OCI-LY3 (cell line): ENCODE measurements at regions not wholly inside any gene's neighbourhood (a gene's known extent, or its start where the extent isn't known, plus 50 kb on each side); places are given as distances from the start of the nearest gene placed in this dataset.

Experiments used
- H2AFZ ChIP-seq: fragments of 200-600, 300-600 bp; shearing (Covaris generic); 2 replicates; pipeline ENCODE4 v1.6.0; 2014; ENCODE audit warnings: antibody characterized with exemption, low read depth, low read length
- H3K27ac ChIP-seq: fragments of 200-600, 300-600 bp; sonication (generic); 2 replicates; pipeline ENCODE4 v1.5.1; 2014; ENCODE audit warnings: mild to moderate bottlenecking, low read length, moderate library complexity, mixed read lengths
- H3K27me3 ChIP-seq: fragments of 200-600, 300-600 bp; sonication (generic); 2 replicates; pipeline ENCODE4 v1.6.1; 2014; ENCODE audit warnings: low read depth, low read length, mixed read lengths
- H3K36me3 ChIP-seq: fragments of 200-600, 300-600 bp; sonication (generic); replicated peaks from 2 replicates; pipeline ENCODE3; 2014; ENCODE audit warnings: low read depth, low read length, mixed read lengths
- H3K4me1 ChIP-seq: fragments of 300-600, 200-600 bp; sonication (generic); 2 replicates; pipeline ENCODE4 v1.6.1; 2014; ENCODE audit warnings: low read length, mixed read lengths
- H3K4me2 ChIP-seq: fragments of 200-600, 300-600 bp; sonication (generic); 2 replicates; pipeline ENCODE4 v1.6.1; 2014; ENCODE audit warnings: low read length, mixed read lengths
- H3K4me3 ChIP-seq: fragments of 300-600, 200-600 bp; sonication (generic); 2 replicates; pipeline ENCODE4 v1.5.1; 2014; ENCODE audit warnings: antibody characterized with exemption, mild to moderate bottlenecking, low read length, moderate library complexity
- H3K79me2 ChIP-seq: fragments of 300-600, 200-600 bp; shearing (Covaris generic); 2 replicates; pipeline ENCODE4 v1.6.1; 2014; ENCODE audit warnings: mild to moderate bottlenecking, low read length, mixed read lengths
- H3K9ac ChIP-seq: fragments of 300-600, 200-600 bp; shearing (Covaris generic); 2 replicates; pipeline ENCODE4 v1.6.0; 2014; ENCODE audit warnings: mild to moderate bottlenecking, low read length, moderate library complexity
- H3K9me3 ChIP-seq: fragments of 200-600, 300-600 bp; shearing (Covaris generic); 2 replicates; pipeline ENCODE4 v1.6.1; 2014; ENCODE audit warnings: low read length, mixed read lengths; ENCODE audit not compliant: insufficient read depth
- H4K20me1 ChIP-seq: fragments of 200-600, 300-600 bp; sonication (generic); 2 replicates; pipeline ENCODE4 v1.6.1; 2016; ENCODE audit warnings: low read length, mixed read lengths; ENCODE audit not compliant: insufficient read depth
- CTCF ChIP-seq: fragments of 200-600, 300-600 bp; sonication (generic); IDR thresholded peaks from 2 replicates; pipeline ENCODE4 v1.5.1; 2014; ENCODE audit warnings: antibody characterized with exemption, low read length, low read depth
- EZH2phosphoT487 ChIP-seq: fragments of 200-600 bp; shearing (Covaris generic); IDR thresholded peaks from 2 replicates; pipeline ENCODE4 v1.6.1; 2018; ENCODE audit warnings: antibody characterized with exemption, mixed run types, low read depth

DNA sequence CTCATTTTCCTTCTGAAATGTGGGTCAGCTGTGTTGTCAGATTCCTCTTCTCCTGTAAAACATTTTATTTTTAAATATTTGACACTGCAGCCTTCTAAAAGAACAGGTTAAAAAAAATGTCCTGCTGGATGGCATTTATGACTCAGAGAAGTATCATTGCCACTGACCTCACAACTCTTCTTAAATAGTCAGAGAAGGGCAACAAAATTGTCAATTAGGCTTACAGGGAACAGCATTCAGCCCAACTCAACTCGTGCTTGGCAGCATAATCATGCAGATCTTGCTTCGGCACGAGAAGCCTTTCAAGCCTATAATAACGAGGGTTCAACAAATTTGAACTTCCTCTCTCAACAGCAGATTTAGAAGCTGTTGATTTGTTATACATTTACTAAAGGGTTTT, 296.7 kb upstream of the DACH1 start:
- no peak overlapping the region for H3K27ac ChIP-seq
- no peak overlapping the region for H3K4me3 ChIP-seq
- no peaks in the 10 kb centered on the region for H3K36me3 ChIP-seq
- no peak overlapping the region for H2AFZ ChIP-seq
- no peak overlapping the region for H3K9ac ChIP-seq
- no peaks in the 10 kb centered on the region for H3K27me3 ChIP-seq
- H3K4me2 ChIP-seq: no peak overlapping the region
- TF ChIP-seq EZH2phosphoT487 (no peak), CTCF (no peak)
- H3K79me2 ChIP-seq: no peaks in the 10 kb centered on the region
- no peaks in the 10 kb centered on the region for H3K4me1 ChIP-seq
- H3K9me3 ChIP-seq: no peaks in the 10 kb centered on the region
- H4K20me1 ChIP-seq: no peaks in the 10 kb centered on the region

GRCh38 chr13:72160977-72161376, 294.0 kb upstream of the DACH1 start:
- TF ChIP-seq EZH2phosphoT487 (no peak), CTCF (no peak)
- no peaks in the 10 kb centered on the region for H3K79me2 ChIP-seq
- H3K4me1 ChIP-seq: no peaks in the 10 kb centered on the region
- no peak overlapping the region for H3K9ac ChIP-seq
- no peak overlapping the region for H3K4me3 ChIP-seq
- H3K27me3 ChIP-seq: no peaks in the 10 kb centered on the region
- H3K4me2 ChIP-seq: no peak overlapping the region
- H3K36me3 ChIP-seq: no peaks in the 10 kb centered on the region
- H3K9me3 ChIP-seq: no peaks in the 10 kb centered on the region
- H4K20me1 ChIP-seq: no peaks in the 10 kb centered on the region
- no peak overlapping the region for H3K27ac ChIP-seq
- no peak overlapping the region; the same call in 1 of the 2 replicates for H2AFZ ChIP-seq

DNA sequence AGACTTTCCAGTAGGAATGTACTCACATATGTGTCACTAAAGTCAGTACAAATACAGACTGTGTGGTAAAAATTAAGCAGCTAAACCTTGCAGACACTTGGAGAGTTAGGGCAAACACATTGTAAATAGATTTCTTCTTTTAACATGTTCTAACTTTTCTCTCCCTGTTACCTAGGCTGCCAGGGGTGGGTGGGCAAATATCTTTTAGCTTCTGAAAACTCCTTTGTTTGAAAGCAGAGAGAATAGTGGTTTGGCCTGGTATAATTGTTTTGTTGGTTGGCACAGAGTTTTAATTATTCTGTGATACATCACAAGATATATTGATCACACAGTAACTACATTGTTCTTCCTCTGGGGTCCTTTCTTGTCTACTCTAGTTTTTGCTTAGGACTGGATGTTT, 289.8 kb upstream of the DACH1 start:
- Histone ChIP-seq H3K27me3 (no peaks in the 10 kb centered on the region), H3K9ac (no peak overlapping the region), H4K20me1 (no peaks in the 10 kb centered on the region), H3K36me3 (no peaks in the 10 kb centered on the region), H3K9me3 (no peaks in the 10 kb centered on the region), H3K4me2 (no peak overlapping the region), H3K4me3 (no peak overlapping the region), H2AFZ (no peak overlapping the region), H3K79me2 (no peaks in the 10 kb centered on the region), H3K4me1 (no peaks in the 10 kb centered on the region), H3K27ac (no peak overlapping the region)
- TF ChIP-seq EZH2phosphoT487 (no peak), CTCF (no peak)

DNA sequence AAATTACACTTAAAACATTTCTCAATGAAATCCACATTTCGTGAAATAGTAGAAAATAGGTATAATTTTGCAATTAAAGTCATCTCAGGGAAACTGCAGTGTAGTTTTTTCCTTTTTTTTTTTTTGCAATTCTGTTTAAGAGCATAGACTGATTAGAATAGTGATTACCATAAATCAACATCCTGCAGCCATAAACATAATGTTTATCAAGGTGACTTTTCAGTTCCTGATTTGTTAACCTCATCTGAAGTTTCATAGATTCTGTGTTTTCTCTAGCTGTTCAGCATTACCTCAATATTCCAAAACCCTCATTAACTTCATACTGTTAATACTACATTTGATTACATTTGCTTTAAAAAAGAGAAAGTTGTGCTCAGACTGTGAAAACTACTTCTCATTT, 286.3 kb upstream of the DACH1 start:
- Histone ChIP-seq H3K27ac (no peak overlapping the region), H3K79me2 (no peaks in the 10 kb centered on the region), H3K4me1 (no peaks in the 10 kb centered on the region), H3K9me3 (no peaks in the 10 kb centered on the region), H3K4me3 (no peak overlapping the region), H3K9ac (no peak overlapping the region), H3K4me2 (no peak overlapping the region), H2AFZ (no peak overlapping the region), H4K20me1 (no peaks in the 10 kb centered on the region), H3K27me3 (no peaks in the 10 kb centered on the region), H3K36me3 (no peaks in the 10 kb centered on the region)
- no peak for TF ChIP-seq EZH2phosphoT487

GRCh38 chr13:72151241-72151640, 284.2 kb upstream of the DACH1 start:
- Histone ChIP-seq H3K27me3 (no peaks in the 10 kb centered on the region), H3K79me2 (no peaks in the 10 kb centered on the region), H3K4me2 (no peak overlapping the region), H4K20me1 (no peaks in the 10 kb centered on the region), H3K27ac (no peak overlapping the region), H3K9ac (no peak overlapping the region), H3K9me3 (no peaks in the 10 kb centered on the region), H3K4me1 (no peaks in the 10 kb centered on the region), H2AFZ (no peak overlapping the region), H3K4me3 (no peak overlapping the region), H3K36me3 (no peaks in the 10 kb centered on the region)
- TF ChIP-seq EZH2phosphoT487: no peak
- TF ChIP-seq CTCF: no peak
